Natural killer cell (primary cell): ENCODE measurements at regions not wholly inside any gene's neighbourhood (a gene's known extent, or its start where the extent isn't known, plus 50 kb on each side); places are given as distances from the start of the nearest gene placed in this dataset.

ENCODE experiments used
- ATAC-seq, 3 donors: fragments of 150-1000 bp in 2 of 3; fragments of 200-7000 bp in 1 of 3; cut with Tn5 transposase; 1 replicate in 1 of 3; 2 replicates in 2 of 3; pipeline ENCODE4 v1.10.0; 2021; ENCODE audit warnings: mild to moderate bottlenecking in 2 of 3, moderate library complexity in 2 of 3
- DNase-seq, 2 donors: peaks; one replicate each; pipeline versions ENCODE4 v3.0.0 to v3.0.0-alpha.2; 2013 to 2021; ENCODE audit warnings: mixed read lengths in 1 of 2
- H3K27ac ChIP-seq: one replicate; pipeline ENCODE4 v1.5.1; 2013; ENCODE audit warnings: mild to moderate bottlenecking, low read length
- H3K27me3 ChIP-seq: one replicate; pipeline ENCODE4 v1.6.1; 2013; ENCODE audit warnings: low read length; ENCODE audit not compliant: control insufficient read depth, insufficient read depth
- H3K36me3 ChIP-seq: one replicate; pipeline ENCODE4 v1.6.1; 2013; ENCODE audit warnings: low read length; ENCODE audit not compliant: control insufficient read depth, insufficient read depth
- H3K4me1 ChIP-seq: one replicate; pipeline ENCODE4 v1.6.1; 2013; ENCODE audit warnings: low read length; ENCODE audit not compliant: control insufficient read depth, insufficient read depth
- H3K4me3 ChIP-seq: one replicate; pipeline ENCODE4 v1.5.1; 2013; ENCODE audit warnings: low read length
- H3K9me3 ChIP-seq: one replicate; pipeline ENCODE4 v1.6.1; 2013; ENCODE audit warnings: low read length; ENCODE audit not compliant: control insufficient read depth, insufficient read depth
- H3K27ac Mint-ChIP-seq, 2 donors: one replicate each; pipeline ENCODE4 v1.8.0; 2022; ENCODE audit warnings: mild to moderate bottlenecking in 2 of 2, mixed read lengths in 2 of 2, moderate library complexity in 1 of 2
- H3K27me3 Mint-ChIP-seq, 2 donors: one replicate each; pipeline ENCODE4 v1.8.0; 2022; ENCODE audit warnings: low read depth in 2 of 2, mixed read lengths in 2 of 2
- H3K36me3 Mint-ChIP-seq: one replicate; pipeline ENCODE4 v1.8.0; 2022; ENCODE audit warnings: mixed read lengths
- H3K4me1 Mint-ChIP-seq, 2 donors: one replicate each; pipeline ENCODE4 v1.8.0; 2022; ENCODE audit warnings: mixed read lengths in 2 of 2
- H3K4me3 Mint-ChIP-seq: one replicate; pipeline ENCODE4 v1.8.0; 2022; ENCODE audit warnings: mild to moderate bottlenecking, moderate library complexity, mixed read lengths
- H3K9me3 Mint-ChIP-seq, 2 donors: one replicate each; pipeline ENCODE4 v1.8.0; 2022; ENCODE audit warnings: mixed read lengths in 2 of 2
- CTCF ChIP-seq: fragments of 200-600 bp; IDR thresholded peaks from one replicate; pipeline ENCODE4 v1.8.0; 2022; ENCODE audit warnings: antibody characterized with exemption
- WGBS: methylation state at CpG from one replicate; pipeline ENCODE4 v1.1.7; 2013; ENCODE audit warnings: missing lambda C conversion rate; ENCODE audit not compliant: insufficient coverage; 5-methylcytosine and 5-hydroxymethylcytosine counted together
- intact Hi-C: fragments of 100-400 bp; cut with micrococcal nuclease; formaldehyde crosslinking; loops from one replicate; pipeline ENCODE4 v1.14.2; 2022

DNA sequence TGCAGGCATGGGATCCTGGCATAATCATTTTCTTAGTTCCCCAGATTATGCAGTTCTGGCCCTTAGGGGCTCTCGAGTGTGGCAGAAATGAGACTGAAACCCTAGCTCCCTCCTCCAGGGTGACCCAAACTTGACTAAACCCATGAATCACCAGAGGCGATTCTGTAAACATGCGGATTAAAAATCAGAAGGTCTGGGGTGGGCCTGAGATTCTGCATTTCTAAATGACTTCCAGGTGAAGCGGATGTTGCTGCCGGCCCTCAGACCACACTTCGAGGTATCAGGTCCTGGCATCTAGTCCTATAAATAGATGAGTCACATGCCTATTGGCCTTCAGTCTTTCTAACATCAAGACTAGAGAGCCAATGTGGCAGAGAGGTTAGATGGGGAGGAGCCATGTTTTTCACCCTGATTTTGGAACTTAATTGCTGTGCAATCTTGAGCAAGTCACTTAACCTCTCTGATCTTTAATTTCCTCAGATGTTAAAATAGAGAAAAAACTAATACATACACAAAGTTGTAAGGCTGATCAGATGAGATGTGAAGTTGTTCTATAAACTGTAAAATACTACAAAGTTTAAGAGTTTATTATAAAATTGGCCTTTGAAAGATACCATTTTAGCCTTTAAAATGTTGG is 431.2 kb downstream of the FOXO1 start:
- H3K4me1 ChIP-seq, result no peaks in the 10 kb centered on the region
- 90% methylated on average over 6 of the region's 6 CpGs for WGBS
- no peaks in the 10 kb centered on the region for H3K36me3 ChIP-seq
- no peak overlapping the region for H3K4me3 ChIP-seq
- Mint-ChIP-seq H3K36me3 (no peaks in the 10 kb centered on the region), H3K27ac (no peak overlapping the region), H3K9me3 (no peaks in the 10 kb centered on the region), H3K4me3 (no peak overlapping the region), H3K4me1 (no peaks in the 10 kb centered on the region), H3K27me3 (peaks cover 0 to 7% of the 10 kb centered on the region in 2 donors)
- H3K27ac ChIP-seq, result no peak overlapping the region
- no peaks in the 10 kb centered on the region for H3K27me3 ChIP-seq
- intact Hi-C loops, result no loop called here
- TF ChIP-seq CTCF, result no peak
- ATAC-seq (no peak), DNase-seq (no peak)
- no peaks in the 10 kb centered on the region for H3K9me3 ChIP-seq

DNA sequence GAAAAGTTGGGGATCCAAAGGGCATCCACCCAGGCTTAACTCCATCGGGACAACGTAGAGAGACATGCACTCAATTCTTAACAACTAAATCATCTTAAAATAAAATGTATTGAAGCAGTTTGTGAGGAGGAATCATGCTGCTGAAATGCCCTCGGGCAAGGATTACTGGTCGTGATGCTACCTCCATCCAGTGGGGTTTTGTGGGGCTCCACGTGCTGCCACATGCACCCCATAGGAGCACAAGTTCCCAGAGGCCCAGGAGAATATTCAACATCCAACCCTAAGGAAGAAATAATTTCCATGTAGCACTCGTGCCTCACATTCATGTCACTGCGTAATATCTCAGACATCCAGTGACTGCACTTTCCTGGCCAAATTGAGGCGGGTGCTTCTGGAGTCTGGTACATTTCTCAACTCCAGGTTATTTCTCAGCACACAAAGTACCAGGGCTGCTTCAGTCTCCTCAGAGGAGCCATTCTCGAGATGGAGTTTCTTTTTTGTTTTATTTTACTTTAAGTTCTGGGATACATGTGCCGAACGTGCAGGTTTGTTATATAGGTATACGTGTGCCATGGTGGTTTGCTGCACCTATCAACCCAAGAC is 429.8 kb downstream of the FOXO1 start:
- H3K4me3 Mint-ChIP-seq, result no peak overlapping the region
- intact Hi-C loops, result no loop called here

GRCh38 chr13:40238761-40239160 is 427.7 kb downstream of the FOXO1 start:
- H3K9me3 ChIP-seq, result no peaks in the 10 kb centered on the region
- H3K9me3 Mint-ChIP-seq, result no peaks in the 10 kb centered on the region
- intact Hi-C loops, result no loop called here
- no peak for ATAC-seq
- H3K4me3 Mint-ChIP-seq, result no peak overlapping the region
- WGBS, result 91% methylated on average over 3 of the region's 3 CpGs
- no peaks in the 10 kb centered on the region for H3K36me3 ChIP-seq
- H3K4me1 ChIP-seq, result no peaks in the 10 kb centered on the region
- no peaks in the 10 kb centered on the region for H3K27me3 ChIP-seq
- no peak for DNase-seq
- no peaks in the 10 kb centered on the region for H3K4me1 Mint-ChIP-seq
- H3K36me3 Mint-ChIP-seq, result no peaks in the 10 kb centered on the region
- no peak overlapping the region for H3K27ac Mint-ChIP-seq
- peaks cover 0 to 5% of the 10 kb centered on the region in 2 donors for H3K27me3 Mint-ChIP-seq
- H3K27ac ChIP-seq, result no peak overlapping the region
- H3K4me3 ChIP-seq, result no peak overlapping the region
- TF ChIP-seq CTCF, result no peak

More for the DNA sequence above, 429.8 kb downstream of the FOXO1 start:
- no peaks in the 10 kb centered on the region for H3K4me1 Mint-ChIP-seq
- WGBS, result 79% methylated on average over 10 of the region's 12 CpGs
- H3K9me3 Mint-ChIP-seq, result no peaks in the 10 kb centered on the region
- H3K4me1 ChIP-seq, result no peaks in the 10 kb centered on the region
- no peak for DNase-seq
- no peaks in the 10 kb centered on the region for H3K27me3 Mint-ChIP-seq
- no peaks in the 10 kb centered on the region for H3K36me3 ChIP-seq
- no peak overlapping the region for H3K4me3 ChIP-seq
- no peak overlapping the region for H3K27ac Mint-ChIP-seq
- H3K9me3 ChIP-seq, result no peaks in the 10 kb centered on the region
- TF ChIP-seq CTCF, result no peak
- H3K27ac ChIP-seq, result no peak overlapping the region
- H3K27me3 ChIP-seq, result no peaks in the 10 kb centered on the region
- no peak for ATAC-seq
- no peaks in the 10 kb centered on the region for H3K36me3 Mint-ChIP-seq

DNA sequence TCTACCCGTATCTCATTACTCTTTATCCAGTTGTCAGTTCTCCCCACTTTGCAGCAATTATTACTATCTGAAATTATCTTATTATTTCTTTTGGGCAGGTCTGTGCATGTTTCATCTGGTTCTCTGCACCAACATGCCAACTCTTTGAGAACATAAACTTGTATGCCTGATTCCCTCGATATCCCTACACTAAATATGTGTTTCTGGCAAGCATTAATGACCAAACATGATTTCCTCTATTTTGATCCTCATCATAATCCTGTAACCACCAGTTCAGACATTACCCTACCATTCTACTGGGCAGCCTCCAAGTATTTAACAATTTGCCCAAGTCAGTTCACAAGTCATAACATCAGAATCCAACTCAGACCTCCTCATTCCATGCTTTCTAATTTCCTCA is 426.1 kb downstream of the FOXO1 start:
- no peak overlapping the region for H3K27ac Mint-ChIP-seq
- intact Hi-C loops, result no loop called here
- no peak overlapping the region for H3K4me3 Mint-ChIP-seq
- Histone ChIP-seq H3K36me3 (no peaks in the 10 kb centered on the region), H3K4me1 (no peaks in the 10 kb centered on the region), H3K27me3 (no peaks in the 10 kb centered on the region), H3K4me3 (no peak overlapping the region), H3K9me3 (no peaks in the 10 kb centered on the region), H3K27ac (no peak overlapping the region)
- no peak for DNase-seq
- H3K27me3 Mint-ChIP-seq, result peaks cover 5 to 13% of the 10 kb centered on the region in 2 donors
- TF ChIP-seq CTCF, result no peak
- WGBS, result 90% methylated on average over 2 of the region's 2 CpGs
- H3K36me3 Mint-ChIP-seq, result no peaks in the 10 kb centered on the region
- ATAC-seq, result no peak
- H3K4me1 Mint-ChIP-seq, result no peaks in the 10 kb centered on the region
- H3K9me3 Mint-ChIP-seq, result no peaks in the 10 kb centered on the region
